Cardiac fibroblast (primary cell): ENCODE measurements at regions not wholly inside any gene's neighbourhood (a gene's known extent, or its start where the extent isn't known, plus 50 kb on each side); places are given as distances from the start of the nearest gene placed in this dataset.
"Not testable (repeated sequence)": the region's sequence is repeated elsewhere in the genome, so short reads cannot be mapped to it uniquely, and the experiment has no call there.

Experiments
- DNase-seq, 2 donors: peaks; one replicate each; pipeline versions ENCODE4 v3.0.0 to v3.0.0-alpha.2; 2010; ENCODE audit warnings: low read depth in 2 of 2
- H3K4me3 ChIP-seq, 2 donors: replicated peaks in 1 of 2; 1 replicate in 1 of 2; 2 replicates in 1 of 2; pipeline ENCODE4 v1.5.1; 2011; ENCODE audit warnings: low read depth in 2 of 2, low read length in 2 of 2, mild to moderate bottlenecking in 2 of 2, moderate library complexity in 1 of 2
- CTCF ChIP-seq: IDR thresholded peaks from one replicate; pipeline ENCODE4 v1.5.1; 2011; ENCODE audit warnings: low read depth, mild to moderate bottlenecking, low read length, inconsistent platforms

GRCh38 chr2:236643480-236643879, 73.9 kb downstream of the ACKR3 start:
- DNase-seq: no peak
- no peak overlapping the region for H3K4me3 ChIP-seq
- TF ChIP-seq CTCF: no peak

GRCh38 chr2:236644067-236644466, 74.4 kb downstream of the ACKR3 start:
- no peak for TF ChIP-seq CTCF
- DNase-seq: no peak

GRCh38 chr2:236644502-236644911, 74.9 kb downstream of the ACKR3 start:
- TF ChIP-seq CTCF: no peak
- no peak for DNase-seq
- H3K4me3 ChIP-seq: no peak overlapping the region

More at GRCh38 chr2:236644067-236644466, 74.4 kb downstream of the ACKR3 start:
- no peak overlapping the region for H3K4me3 ChIP-seq

GRCh38 chr2:236645141-236645540, 75.5 kb downstream of the ACKR3 start:
- not testable (repeated sequence) for DNase-seq, H3K4me3 ChIP-seq

GRCh38 chr2:236646441-236646840, 76.8 kb downstream of the ACKR3 start:
- DNase-seq: peak in 1 of 2 donors; percentile 17
- TF ChIP-seq CTCF: no peak

GRCh38 chr2:236646871-236647270, 77.2 kb downstream of the ACKR3 start:
- no peak for TF ChIP-seq CTCF
- no peak for DNase-seq

More at GRCh38 chr2:236646441-236646840, 76.8 kb downstream of the ACKR3 start:
- H3K4me3 ChIP-seq: no peak overlapping the region

GRCh38 chr2:236647621-236648020, 78.0 kb downstream of the ACKR3 start:
- DNase-seq: no peak
- TF ChIP-seq CTCF: no peak
- no peak overlapping the region for H3K4me3 ChIP-seq

More at GRCh38 chr2:236646871-236647270, 77.2 kb downstream of the ACKR3 start:
- H3K4me3 ChIP-seq: no peak overlapping the region
